OCI-LY3 (cell line): ENCODE measurements at regions not wholly inside any gene's neighbourhood (a gene's known extent, or its start where the extent isn't known, plus 50 kb on each side); places are given as distances from the start of the nearest gene placed in this dataset.

Source experiments
- EZH2phosphoT487 ChIP-seq: fragments of 200-600 bp; shearing (Covaris generic); IDR thresholded peaks from 2 replicates; pipeline ENCODE4 v1.6.1; 2018; ENCODE audit warnings: antibody characterized with exemption, mixed run types, low read depth
- TF ChIP-seq, protein P1 (sequence below): fragments of 200-600, 300-600 bp; sonication (generic); IDR thresholded peaks from 2 replicates; pipeline ENCODE4 v1.5.1; 2014; ENCODE audit warnings: antibody characterized with exemption, low read length, low read depth

DNA sequence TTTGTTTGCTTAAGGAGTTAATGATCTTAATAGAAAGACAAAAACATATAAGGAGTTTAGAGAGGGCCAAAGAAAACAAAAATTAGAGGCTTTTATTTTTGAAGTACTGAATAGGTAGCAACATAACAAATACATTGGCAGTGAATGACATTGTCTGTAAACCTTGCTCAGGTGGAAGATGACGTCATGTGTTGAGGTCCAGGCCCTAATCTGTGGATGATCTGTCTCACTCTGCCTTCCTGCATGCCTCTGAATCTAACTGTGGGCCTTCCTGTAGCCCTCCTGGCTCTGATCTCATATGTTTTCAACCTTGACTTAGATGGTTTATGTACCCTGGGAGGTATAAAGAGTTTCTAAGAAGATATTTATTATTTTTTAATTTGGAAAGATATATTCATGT is 58.1 kb upstream of the DYNAP start:
- TF ChIP-seq, protein P1, sequence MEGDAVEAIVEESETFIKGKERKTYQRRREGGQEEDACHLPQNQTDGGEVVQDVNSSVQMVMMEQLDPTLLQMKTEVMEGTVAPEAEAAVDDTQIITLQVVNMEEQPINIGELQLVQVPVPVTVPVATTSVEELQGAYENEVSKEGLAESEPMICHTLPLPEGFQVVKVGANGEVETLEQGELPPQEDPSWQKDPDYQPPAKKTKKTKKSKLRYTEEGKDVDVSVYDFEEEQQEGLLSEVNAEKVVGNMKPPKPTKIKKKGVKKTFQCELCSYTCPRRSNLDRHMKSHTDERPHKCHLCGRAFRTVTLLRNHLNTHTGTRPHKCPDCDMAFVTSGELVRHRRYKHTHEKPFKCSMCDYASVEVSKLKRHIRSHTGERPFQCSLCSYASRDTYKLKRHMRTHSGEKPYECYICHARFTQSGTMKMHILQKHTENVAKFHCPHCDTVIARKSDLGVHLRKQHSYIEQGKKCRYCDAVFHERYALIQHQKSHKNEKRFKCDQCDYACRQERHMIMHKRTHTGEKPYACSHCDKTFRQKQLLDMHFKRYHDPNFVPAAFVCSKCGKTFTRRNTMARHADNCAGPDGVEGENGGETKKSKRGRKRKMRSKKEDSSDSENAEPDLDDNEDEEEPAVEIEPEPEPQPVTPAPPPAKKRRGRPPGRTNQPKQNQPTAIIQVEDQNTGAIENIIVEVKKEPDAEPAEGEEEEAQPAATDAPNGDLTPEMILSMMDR = no peak
- TF ChIP-seq EZH2phosphoT487 = no peak
